Fibroblast of skin of left quadriceps (primary cell): ENCODE measurements at regions not wholly inside any gene's neighbourhood (a gene's known extent, or its start where the extent isn't known, plus 50 kb on each side); places are given as distances from the start of the nearest gene placed in this dataset.
A peak's percentile ranks its signal among the peaks of the same experiment; 100 is the strongest.
"Not testable (repeated sequence)": the region's sequence is repeated elsewhere in the genome, so short reads cannot be mapped to it uniquely, and the experiment has no call there.

Experiments
- DNase-seq, 2 experiments: peaks; one replicate each; pipeline ENCODE4 v3.0.0-alpha.2; 2013; ENCODE audit warnings: low read depth in 2 of 2

- DNase-seq: no peak
Measured at GRCh38 chr2:17460371-17461086, 57.7 kb downstream of the RAD51AP2 start.

DNA sequence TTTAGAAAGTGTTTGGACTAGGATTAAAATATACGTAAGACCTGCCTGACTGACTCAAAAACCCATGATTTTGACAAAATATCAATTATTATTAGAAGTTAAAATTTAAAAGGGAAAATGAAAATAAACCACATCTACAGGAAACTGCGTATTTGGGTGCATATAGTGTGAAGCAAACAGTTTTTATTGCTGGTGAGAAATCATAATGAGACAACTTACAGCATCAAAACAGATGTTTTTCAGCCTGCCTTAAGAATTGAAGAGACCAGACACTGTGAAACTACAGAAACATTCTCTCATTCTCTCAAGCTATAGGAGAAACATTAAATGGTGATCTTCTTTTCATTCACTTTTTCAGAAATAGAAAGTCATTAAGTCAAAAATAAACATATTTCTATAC is 62.9 kb downstream of the RAD51AP2 start:
- DNase-seq: no peak

DNA sequence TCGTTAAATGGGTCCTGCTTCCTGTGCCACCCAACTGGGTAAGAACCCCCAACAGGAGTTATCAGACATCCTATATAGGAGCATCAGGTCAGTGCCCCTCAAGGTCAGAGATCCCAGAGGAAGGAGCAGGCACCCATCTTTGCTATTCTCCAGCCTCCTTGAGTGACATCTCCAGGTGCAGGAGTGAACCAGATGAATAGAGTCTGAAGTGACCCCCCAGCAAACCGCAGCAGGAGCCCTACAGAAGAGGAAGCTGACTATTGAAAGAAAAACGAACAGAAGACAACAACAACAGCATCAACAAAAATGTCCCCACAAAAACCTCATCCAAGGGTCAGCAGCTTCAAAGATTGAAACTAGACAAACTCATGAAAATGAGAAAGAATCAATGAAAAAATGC is 72.0 kb downstream of the RAD51AP2 start:
- not testable (repeated sequence) for DNase-seq

DNA sequence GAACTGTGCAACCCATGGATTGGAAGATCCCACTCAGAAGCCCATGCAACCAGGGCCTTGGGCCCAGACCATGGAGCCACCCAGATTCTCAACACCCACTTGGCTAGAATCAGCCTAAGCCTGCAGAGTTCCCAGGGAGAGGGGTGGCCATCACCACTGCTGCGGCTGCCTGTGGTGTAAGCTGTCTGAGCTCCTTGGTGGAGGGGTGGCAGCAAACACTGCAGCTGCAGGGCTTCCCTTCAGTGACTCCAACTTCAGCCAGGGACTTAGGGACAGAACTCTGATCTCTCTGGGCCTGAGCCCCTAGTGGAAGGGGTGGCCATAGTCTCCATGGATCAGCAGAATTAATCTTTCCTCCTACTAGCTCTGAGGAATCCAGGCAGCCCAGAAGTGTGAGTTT is 72.5 kb downstream of the RAD51AP2 start:
- DNase-seq: no peak

DNA sequence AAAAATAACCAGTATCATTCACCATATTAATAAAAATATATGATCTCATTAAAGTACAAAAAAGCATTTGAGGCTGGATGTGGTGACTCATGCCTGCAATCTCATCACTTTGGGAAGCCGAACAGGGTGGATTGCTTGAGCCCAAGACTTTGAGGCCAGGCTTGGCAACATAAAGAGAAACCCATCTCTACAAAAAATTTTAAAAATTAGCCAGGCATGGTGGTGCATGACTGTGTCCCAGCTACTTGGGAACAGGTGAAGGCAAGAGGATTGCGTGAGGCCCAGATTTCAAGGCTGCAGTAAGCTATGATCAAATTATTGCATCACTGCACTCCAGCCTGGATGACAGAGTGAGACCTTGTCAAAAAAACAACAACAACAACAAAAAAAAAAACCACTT is 75.9 kb downstream of the RAD51AP2 start:
- DNase-seq: no peak

DNA sequence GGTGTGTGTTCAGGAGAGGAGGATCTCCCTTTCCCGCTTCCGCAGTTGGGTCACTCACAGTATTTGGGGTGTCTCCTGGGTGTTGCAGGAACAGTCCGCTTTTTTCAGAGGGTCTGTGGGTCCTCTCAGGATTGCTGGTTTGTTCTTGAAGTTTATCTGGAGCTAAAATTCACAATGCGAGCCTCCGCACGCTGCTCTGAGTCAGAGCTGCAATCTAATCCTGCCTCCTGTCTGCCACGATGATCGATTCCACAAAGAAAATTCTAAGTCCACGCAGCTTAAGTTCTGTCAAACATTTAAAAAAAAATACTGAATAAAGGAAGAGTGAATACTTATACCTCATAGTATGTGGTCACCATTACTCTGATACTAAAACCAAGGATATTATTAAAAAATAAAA is 76.5 kb downstream of the RAD51AP2 start:
- no peak for DNase-seq

DNA sequence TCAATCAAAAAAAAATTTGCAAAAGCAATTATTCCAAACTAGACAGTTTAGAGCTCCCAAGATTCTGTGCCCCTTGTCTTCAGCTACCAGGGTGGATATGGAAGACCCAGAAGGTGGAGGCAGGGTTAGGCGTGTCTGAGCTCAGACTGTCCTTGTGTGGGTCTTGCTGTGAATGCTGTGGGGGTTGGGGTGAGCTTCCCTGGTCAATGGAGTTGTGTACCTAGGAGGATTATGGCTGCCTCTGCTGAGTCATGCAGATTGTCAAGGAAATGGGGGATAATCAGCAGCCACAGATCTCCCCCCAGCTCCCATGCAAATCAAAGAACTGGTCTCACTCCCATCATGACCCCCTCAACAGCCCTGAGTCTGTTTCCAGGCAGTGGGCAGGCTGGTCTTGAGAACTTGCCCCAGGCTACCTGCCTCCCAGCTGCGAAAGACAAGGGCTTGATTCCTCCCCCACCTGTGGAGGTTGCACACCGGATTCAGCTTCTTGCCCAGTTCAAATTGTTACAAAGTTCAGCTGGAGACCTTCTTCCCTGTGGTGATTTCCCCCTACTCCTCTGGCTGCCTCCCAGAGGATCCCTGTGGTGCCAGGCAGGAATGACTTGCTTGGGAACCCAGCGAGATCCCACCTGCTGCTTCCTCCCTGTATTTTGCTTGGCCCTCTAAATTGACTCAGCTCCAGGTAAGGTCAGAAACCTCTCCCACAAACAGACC is 77.0 kb downstream of the RAD51AP2 start:
- no peak for DNase-seq

- DNase-seq: no peak
Measured at GRCh38 chr2:17430326-17430725, 87.9 kb downstream of the RAD51AP2 start.

DNA sequence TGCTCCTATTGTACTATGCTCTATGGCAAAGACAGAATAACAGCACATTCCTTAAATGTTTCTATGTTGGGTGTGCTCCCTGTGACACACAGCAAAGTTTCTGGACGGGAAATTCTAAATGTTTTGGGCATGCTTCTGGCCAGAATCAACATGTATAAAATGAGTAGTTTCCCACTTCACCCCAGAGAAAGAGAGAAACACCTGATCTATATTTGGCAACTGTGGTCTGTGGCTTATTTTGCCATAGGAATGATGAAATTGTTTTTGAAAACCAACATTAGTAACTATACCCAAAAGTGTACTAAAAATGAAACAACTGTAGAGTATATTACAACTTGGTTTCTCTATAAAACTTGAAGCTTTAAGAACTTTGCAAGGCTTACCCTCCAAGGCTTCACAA is 89.1 kb downstream of the RAD51AP2 start:
- DNase-seq: peak; percentile 37 to 55

DNA sequence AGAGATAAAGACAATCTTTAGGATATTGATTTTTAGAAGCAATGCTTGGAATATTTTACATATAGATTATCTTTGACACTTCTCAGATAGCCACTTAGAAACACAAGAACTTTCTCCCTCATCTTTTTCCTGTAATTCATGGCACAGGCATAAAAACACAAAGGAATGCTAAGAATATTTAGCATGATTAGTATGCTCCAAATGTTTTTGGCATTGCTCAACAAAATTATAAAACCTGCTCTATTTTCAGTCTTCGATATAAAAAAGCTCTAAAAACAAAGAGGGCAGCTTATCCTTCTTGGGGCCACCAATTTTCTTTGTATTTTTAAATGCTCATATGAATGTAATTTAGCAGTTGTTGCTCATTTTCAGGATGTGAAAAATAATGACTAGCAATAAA is 90.8 kb downstream of the RAD51AP2 start:
- no peak for DNase-seq

DNA sequence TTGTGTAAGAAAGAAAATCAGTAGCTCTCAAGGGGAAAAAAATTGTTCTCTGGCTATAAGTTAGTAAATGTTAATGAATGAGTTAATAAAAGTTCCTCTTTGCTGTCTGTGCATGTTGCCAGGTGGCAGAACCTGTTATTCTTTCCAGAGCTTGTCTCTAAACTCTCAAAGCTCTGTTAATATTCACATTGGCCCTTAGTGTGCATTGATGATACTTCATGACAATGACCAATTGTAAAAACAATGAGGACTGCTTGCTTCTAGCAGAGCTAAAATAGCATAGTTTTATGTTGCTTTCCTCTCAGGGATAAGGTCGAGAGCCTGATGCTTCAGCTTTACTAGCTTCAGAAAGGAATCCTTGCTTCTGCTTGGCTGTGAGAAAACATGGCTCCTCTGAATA is 91.5 kb downstream of the RAD51AP2 start:
- no peak for DNase-seq

- peak in 1 of 2 experiments; percentile 14 for DNase-seq
Measured at GRCh38 chr2:17422061-17422460, 96.2 kb downstream of the RAD51AP2 start.

GRCh38 chr2:17416884-17417391 is 101.3 kb downstream of the RAD51AP2 start:
- peak; percentile 97 for DNase-seq

DNA sequence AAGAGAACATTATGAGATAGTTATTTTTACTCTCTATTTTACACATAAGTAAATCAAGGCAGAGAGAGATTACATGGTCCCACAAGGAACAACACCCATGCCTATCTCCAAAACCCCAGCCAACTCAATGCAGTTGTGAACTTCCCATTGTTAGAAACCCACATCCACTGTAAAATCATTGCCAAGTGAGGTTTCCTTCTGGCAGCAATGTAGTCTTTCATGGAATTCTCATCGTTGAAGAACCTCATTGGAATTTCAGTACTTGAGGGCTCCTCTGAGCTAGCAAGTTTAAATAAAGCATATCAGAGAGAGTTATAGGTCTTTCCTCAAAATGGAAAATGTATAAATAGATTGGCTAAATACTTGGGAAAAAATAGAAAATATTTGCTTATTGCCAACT is 105.2 kb downstream of the RAD51AP2 start:
- peak in 1 of 2 experiments; percentile 22 for DNase-seq

DNA sequence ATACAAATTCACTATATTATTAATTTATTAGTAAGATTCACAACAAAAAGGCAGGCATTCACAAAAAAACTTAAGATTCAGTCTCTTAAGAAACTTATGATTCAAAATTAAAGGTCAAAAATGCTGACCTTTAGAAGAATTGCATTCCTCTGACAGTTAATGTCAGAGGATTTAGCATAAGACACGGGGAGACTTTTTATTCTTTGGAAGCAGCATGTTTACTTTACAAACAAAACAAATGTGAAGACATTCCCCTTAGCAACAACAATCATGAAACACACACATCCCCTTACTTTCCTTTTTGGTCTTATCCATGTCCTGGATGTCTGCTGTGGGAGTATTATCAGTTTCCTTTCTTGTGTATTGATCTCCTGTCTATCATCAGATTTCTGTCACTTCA is 117.1 kb downstream of the RAD51AP2 start:
- no peak for DNase-seq

DNA sequence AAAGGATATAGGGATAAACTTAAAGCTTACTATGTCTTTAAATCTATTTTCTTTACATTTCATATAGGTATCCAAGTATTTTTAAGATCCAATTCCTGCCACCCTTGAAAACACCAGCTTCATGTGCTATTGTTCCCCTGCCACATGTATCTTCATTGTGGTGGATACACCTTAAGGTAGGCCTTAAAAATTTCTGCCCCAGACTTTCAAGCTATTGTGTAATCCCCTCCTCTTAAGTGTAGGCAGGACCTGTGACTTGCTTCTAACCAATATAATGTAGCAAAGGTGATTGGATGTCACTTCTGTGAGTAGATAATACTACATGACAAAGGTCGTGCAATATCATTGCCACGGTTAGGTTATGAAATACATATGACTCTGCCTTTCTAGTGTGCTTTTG is 119.5 kb downstream of the RAD51AP2 start:
- no peak for DNase-seq

DNA sequence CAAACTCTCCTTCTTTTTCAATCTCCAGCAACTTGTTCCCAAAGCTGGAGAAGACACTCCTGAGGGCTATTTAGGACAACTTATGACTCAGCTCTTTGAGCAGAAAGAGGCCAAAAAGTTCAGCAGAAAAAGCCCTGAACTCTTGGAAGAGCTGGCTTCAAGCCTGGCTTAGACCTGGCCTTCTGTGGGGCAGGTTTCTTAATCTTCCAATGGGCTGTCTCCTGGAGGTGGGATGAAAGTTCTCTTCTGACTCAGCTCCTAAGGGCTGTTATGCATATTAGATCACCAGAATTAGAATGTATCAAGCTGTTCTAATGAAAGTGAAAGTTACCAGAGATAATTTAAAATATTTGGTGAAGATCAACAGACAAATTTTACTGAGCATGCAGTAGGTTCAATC is 129.4 kb downstream of the RAD51AP2 start:
- DNase-seq: no peak

DNA sequence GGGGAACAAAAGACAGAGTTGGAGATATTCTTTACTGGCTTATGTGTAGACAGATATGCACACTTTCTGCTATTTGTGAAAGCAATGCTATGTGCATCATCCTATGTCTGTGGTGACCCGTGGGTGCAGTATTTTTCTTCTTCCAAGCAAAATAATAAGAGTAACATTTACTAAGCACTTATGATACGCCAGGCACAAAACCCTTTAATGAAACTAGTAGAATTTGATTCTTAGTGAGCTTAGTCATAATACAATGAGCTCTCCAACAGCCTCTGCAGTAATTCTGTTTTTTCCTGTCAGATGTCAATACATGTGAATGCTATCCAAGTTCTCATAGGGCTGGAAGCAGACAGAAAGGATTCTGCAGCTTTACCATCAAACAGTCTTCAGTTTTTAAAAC is 130.6 kb downstream of the RAD51AP2 start:
- DNase-seq: no peak

DNA sequence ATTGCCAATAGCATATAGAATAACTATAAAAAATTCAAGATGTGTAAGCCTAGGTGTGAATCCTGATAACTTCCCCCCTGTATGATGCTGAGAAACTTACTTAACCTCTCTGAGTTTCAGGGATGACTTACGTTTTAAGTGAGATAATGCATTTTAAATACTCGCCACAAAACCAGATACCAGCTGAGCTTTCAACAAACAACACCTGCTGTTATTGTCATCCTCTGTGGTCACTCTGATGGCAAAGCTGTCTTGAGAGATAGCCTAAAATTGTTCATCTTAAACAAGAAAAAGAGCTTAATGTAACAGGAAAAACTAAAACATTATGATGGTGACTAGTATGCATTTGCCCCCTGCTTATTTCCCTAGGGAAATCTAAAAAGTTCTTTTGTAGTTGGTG is 131.5 kb downstream of the RAD51AP2 start:
- no peak for DNase-seq

DNA sequence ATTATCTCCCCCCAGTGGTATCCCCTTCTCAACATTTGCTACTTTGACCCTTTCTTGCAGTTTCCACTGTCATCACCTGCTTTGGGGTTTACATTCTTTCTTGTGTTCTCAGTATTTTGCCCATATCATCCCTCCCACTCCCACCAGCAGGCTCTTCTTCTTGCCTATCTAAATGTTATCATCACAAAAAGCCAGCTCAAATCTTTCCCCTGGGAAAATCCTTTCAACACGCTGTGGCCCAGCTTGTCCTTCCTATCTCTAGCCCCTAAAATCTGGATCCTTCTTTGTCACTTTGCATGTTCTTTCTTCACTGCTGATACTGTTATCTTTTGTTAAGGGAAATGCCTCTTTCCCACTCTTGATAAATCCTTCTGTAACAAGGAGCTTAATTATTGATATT is 138.2 kb downstream of the RAD51AP2 start:
- DNase-seq: no peak

DNA sequence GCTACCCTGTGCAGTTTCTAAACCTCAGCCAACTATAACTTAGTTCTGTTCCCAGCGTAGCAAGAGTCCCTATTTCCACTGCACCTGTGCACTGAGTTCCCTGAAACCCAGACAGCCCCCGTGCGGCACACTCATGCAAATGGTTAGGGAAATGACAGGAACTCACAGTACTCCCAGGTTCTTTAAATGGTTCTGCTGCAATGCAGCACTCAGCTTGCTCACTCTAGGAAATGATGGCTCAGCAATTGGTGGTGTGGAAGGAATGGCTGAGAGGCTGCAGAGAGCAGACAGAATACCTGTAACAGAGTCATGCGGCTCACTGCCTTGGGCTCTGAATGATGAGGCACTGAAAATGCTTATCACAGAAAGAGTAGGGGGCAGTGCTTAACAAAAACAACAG is 143.0 kb downstream of the RAD51AP2 start:
- no peak for DNase-seq

DNA sequence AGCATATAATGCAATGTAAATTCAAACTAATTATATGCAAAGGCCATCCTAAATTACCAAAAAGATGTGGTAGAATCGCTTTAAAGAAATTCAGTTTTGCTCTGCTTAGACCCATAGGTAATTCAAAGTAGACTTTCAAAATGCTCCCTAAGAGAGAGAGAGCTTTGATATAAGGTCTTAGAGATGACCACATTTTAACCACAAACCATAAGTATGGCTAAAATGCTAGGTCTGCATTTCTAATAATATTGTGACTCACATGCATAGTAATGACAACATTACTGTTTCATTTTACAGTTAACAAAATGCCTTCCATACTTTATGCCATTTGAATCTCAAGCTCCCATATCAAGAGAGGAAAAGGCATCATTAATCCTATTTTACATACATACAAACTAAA is 144.5 kb downstream of the RAD51AP2 start:
- peak; percentile 60 to 61 for DNase-seq

DNA sequence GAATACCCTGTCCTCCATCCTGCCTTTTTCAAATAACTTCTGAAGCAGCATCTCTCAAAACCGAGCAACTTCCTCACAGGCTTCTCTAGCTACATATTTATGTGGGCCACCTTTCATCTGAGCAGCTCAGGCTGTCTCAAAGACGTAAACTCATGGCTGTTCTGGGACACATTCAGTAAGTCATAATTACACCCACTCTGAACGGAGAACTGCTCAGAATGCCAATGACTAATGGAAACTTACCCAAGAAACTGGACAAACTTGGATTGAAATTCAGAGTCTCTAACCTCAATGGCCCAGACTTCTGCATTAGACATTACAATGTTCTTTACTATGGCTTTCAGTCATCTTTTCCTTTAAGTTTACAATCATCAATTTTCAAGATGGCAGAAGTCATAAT is 145.2 kb downstream of the RAD51AP2 start:
- peak; percentile 10 to 15 for DNase-seq
